Bronchial epithelial cell (primary cell): ENCODE measurements at regions not wholly inside any gene's neighbourhood (a gene's known extent, or its start where the extent isn't known, plus 50 kb on each side); places are given as distances from the start of the nearest gene placed in this dataset.

Experiments
- DNase-seq: peaks from one replicate; pipeline ENCODE4 v3.0.0-alpha.2; 2010; ENCODE audit warnings: low read depth
- FAIRE-seq: peaks from 2 replicates; lab custom pipeline; 2011; peaks lifted over from hg19 to GRCh38; lab: Jason Lieb, UNC
- H3K27me3 ChIP-seq: 2 replicates; pipeline ENCODE4 v1.5.1; 2011; ENCODE audit warnings: low read length; ENCODE audit not compliant: control insufficient read depth, insufficient read depth
- H3K36me3 ChIP-seq: 2 replicates; pipeline ENCODE4 v1.5.1; 2011; ENCODE audit warnings: low read length; ENCODE audit not compliant: control insufficient read depth, insufficient read depth
- H3K4me3 ChIP-seq: 2 replicates; pipeline ENCODE4 v1.5.1; 2011; ENCODE audit warnings: mild to moderate bottlenecking, low read depth, low read length, control low read depth
- TF ChIP-seq, protein P1 (sequence below): IDR thresholded peaks from 2 replicates; pipeline ENCODE4 v1.5.1; 2011; ENCODE audit warnings: mild to moderate bottlenecking, moderate library complexity, low read length, control low read depth, inconsistent platforms; ENCODE audit not compliant: insufficient read depth, severe bottlenecking

DNA sequence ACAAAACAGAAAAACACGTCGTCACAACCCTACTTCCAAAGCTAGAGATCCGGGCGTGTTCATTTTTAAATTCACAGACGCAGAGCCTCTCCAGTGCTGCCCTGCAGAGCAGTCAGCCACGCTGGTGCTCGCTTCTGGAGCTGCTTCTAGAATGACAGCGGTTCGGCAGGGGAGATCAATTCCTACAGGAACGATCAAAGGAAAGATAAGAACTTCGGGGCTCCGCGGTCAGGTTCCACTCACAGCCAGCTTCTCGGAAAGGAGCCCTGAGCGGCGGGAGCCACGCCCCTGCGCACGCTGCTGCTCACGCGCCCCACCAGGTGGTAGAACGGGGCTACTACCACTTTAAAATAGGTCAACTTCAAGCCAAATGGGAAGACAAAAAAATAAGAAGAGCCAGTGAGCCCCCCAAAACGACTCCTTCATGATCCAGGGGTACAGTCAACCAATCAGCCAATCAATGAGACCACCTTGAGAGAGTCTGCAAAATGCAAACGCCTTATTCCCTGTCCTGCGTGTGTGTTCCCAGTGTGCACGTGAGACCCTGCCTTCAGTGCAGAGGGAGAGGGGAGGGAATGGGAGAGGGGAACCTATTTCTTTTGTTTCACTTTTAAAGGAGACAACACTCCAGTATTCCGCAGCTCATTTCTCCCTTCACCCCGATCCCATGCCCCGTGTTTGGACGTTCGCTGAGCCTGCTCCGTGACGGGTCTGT is 209.7 kb downstream of the RBFOX3 start:
- DNase-seq (peak; percentile 30), FAIRE-seq (no peak)
- H3K4me3 ChIP-seq, result no peak overlapping the region
- H3K27me3 ChIP-seq, result peaks cover 8% of the 10 kb centered on the region
- no peaks in the 10 kb centered on the region for H3K36me3 ChIP-seq
- TF ChIP-seq, protein P1, sequence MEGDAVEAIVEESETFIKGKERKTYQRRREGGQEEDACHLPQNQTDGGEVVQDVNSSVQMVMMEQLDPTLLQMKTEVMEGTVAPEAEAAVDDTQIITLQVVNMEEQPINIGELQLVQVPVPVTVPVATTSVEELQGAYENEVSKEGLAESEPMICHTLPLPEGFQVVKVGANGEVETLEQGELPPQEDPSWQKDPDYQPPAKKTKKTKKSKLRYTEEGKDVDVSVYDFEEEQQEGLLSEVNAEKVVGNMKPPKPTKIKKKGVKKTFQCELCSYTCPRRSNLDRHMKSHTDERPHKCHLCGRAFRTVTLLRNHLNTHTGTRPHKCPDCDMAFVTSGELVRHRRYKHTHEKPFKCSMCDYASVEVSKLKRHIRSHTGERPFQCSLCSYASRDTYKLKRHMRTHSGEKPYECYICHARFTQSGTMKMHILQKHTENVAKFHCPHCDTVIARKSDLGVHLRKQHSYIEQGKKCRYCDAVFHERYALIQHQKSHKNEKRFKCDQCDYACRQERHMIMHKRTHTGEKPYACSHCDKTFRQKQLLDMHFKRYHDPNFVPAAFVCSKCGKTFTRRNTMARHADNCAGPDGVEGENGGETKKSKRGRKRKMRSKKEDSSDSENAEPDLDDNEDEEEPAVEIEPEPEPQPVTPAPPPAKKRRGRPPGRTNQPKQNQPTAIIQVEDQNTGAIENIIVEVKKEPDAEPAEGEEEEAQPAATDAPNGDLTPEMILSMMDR, result peak; percentile 93

DNA sequence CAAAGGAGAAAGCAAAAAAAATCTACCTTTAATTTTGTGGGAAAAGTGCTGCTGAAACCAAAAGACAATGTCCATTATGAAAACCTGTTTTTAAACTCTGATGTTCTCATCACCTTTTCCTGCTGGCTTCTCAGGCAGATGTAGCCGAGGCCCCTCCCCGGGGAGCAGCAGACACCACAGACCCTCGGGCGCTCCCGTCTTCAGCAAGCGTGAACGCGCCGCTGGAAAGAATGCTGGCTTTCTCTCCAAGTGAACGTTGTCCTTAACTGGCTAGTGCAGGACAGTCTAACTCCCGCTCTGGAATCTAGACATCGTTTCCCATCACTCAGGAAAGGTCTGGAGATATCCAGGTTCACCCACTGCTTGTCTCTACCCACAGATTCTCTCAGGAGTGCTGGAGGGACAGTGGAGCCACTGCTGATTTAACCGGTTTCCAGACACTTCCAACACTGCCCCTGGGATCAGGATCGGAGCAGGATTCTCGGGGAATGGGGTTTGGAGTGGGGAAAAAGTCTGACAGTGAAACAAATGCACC is 211.2 kb downstream of the RBFOX3 start:
- Histone ChIP-seq H3K36me3 (no peaks in the 10 kb centered on the region), H3K4me3 (no peak overlapping the region), H3K27me3 (peaks cover 8% of the 10 kb centered on the region)
- TF ChIP-seq, protein P1, result no peak
- DNase-seq, result no peak
- no peak for FAIRE-seq

DNA sequence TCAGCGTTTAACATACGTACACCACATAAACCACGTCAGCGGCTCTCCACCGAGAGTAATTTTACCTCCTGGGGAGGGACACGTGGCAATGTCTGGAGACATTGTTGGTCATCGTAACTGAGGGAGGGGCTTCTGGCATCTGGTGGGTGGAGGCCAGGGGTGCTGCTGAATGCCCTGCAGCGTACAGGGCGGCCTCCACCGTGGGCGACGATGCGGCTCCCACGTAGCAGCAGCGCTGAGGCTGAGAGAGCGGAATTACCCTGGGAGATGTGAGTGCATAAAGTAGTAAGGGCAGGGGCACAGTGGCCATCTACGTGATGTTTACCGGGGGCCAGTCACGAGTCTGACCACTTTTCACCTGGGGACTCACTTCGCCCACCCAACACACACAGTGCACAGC is 212.4 kb downstream of the RBFOX3 start:
- FAIRE-seq, result peak; percentile 36

DNA sequence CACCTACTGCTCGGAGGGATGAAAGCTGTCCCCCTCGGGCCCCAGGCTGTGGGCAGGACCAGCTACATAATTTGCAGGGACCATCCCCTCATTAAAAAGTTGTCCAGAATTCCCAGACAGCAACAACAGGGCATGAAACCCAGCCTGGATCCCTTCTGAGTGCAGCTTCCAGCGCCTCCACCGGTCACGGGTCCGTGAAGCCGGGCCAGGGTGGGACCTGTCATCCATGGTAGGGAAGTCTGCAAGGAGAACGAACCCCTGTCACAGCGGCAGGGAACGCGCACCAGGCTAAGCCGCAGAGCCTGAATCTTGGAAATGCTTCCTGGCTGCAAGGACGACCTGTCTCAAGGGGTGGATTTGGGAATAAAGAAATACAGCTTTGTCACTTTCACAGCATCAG is 214.2 kb downstream of the RBFOX3 start:
- no peak for FAIRE-seq
- DNase-seq, result no peak
- no peaks in the 10 kb centered on the region for H3K36me3 ChIP-seq
- no peak overlapping the region for H3K4me3 ChIP-seq
- TF ChIP-seq, protein P1, result no peak
- H3K27me3 ChIP-seq, result peaks cover 14% of the 10 kb centered on the region

More for the DNA sequence above, 212.4 kb downstream of the RBFOX3 start:
- Histone ChIP-seq H3K4me3 (no peak overlapping the region), H3K36me3 (no peaks in the 10 kb centered on the region), H3K27me3 (peaks cover 8% of the 10 kb centered on the region)
- DNase-seq, result no peak
- TF ChIP-seq, protein P1, result no peak

DNA sequence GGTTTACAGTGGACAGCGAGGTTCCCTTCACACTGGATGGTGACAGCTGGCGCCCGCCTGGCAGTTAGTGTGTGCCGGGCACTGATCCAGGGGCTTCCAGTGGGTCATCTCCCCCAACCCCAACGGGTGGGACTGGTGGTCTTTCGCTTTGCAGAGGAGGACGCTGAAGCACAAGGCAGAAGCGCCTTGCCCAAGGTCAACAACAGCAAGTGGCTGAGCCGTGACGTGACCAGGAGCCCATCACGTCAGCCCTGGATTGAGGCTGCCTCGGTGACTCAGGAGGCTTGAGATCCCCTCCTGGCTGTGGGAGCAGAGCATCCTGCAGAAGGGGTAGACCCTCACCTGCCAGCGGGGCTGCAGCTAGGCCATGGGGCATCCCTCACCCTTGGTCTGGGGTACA is 215.3 kb downstream of the RBFOX3 start:
- TF ChIP-seq, protein P1, result no peak
- DNase-seq (no peak), FAIRE-seq (no peak)

DNA sequence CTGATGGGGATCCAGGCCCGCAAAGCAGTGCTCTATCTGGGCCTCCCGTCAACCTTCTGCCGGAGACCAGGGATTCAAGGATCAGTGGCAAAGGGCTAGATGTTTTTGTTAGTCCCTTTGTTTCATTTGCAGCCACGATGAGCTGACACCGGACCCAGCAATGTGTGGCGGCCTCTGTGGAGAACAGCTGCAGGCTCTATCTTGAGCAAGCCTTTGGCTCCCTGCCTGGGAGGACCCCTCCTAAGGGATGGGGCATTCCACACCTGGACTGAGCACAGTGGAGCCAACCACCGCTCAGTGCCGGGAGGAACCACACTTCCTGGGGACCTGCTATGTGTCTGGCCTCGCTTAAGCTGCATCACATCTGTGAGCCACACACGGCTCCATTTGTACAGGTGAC is 215.8 kb downstream of the RBFOX3 start:
- peaks cover 11% of the 10 kb centered on the region for H3K27me3 ChIP-seq
- H3K4me3 ChIP-seq, result no peak overlapping the region
- FAIRE-seq, result no peak
- H3K36me3 ChIP-seq, result no peaks in the 10 kb centered on the region
- DNase-seq, result no peak
- TF ChIP-seq, protein P1, result no peak

More for the DNA sequence above, 215.3 kb downstream of the RBFOX3 start:
- H3K4me3 ChIP-seq, result no peak overlapping the region
- no peaks in the 10 kb centered on the region for H3K36me3 ChIP-seq
- peaks cover 13% of the 10 kb centered on the region for H3K27me3 ChIP-seq
